PC-9 (cell line): ENCODE measurements at regions not wholly inside any gene's neighbourhood (a gene's known extent, or its start where the extent isn't known, plus 50 kb on each side); places are given as distances from the start of the nearest gene placed in this dataset.

Source experiments
- BruUV-seq: library from RNA; stranded (reverse); fragments of 400-500 nt; replicated peaks from 2 replicates; lab custom pipeline; 2021; lab: Mats Ljungman, UMichigan
- CTCF ChIA-PET: fragments of 300-600 bp; sonication (Branson Sonifier 250); formaldehyde crosslinking; loops from one replicate; lab custom pipeline; 2022; ENCODE audit warnings: antibody characterized with exemption; lab: Charles Lee
- POLR2A ChIA-PET: fragments of 300-600 bp; sonication (Branson Sonifier 250); formaldehyde crosslinking; loops from one replicate; lab custom pipeline; 2022; ENCODE audit warnings: antibody characterized with exemption; ENCODE audit not compliant: unreplicated experiment; lab: Charles Lee
- DNase-seq, 2 experiments: peaks; one replicate each; pipeline versions ENCODE4 v3.0.0 to v3.0.0-alpha.2; 2015 to 2022; ENCODE audit warnings: mixed read lengths in 1 of 2
- H2AFZ ChIP-seq: fragments of 200-600 bp; sonication (generic); 2 replicates; pipeline ENCODE4 v1.8.1; 2017; ENCODE audit warnings: antibody characterized with exemption
- H3F3A ChIP-seq: fragments of 200-600 bp; sonication (generic); 2 replicates; pipeline ENCODE4 v1.8.1; 2017; ENCODE audit warnings: antibody characterized with exemption, mild to moderate bottlenecking, low read depth; ENCODE audit not compliant: insufficient read depth
- H3K27ac ChIP-seq: fragments of 200-600 bp; sonication (generic); 2 replicates; pipeline ENCODE4 v1.6.1; 2016; ENCODE audit warnings: mixed run types
- H3K27me3 ChIP-seq: fragments of 200-600 bp; sonication (generic); 2 replicates; pipeline ENCODE4 v1.6.1; 2016; ENCODE audit warnings: low read depth, mixed run types; ENCODE audit not compliant: insufficient read depth
- H3K36me3 ChIP-seq: fragments of 200-600 bp; sonication (generic); 2 replicates; pipeline ENCODE4 v1.6.1; 2016; ENCODE audit warnings: low read depth, mixed run types
- H3K4me1 ChIP-seq: fragments of 200-600 bp; sonication (generic); replicated peaks from 2 replicates; pipeline ENCODE4 v1.6.1; 2016; ENCODE audit warnings: mixed run types; ENCODE audit not compliant: insufficient read depth
- H3K4me2 ChIP-seq: fragments of 200-600 bp; sonication (generic); 2 replicates; pipeline ENCODE4 v1.6.1; 2017; ENCODE audit warnings: mixed run types
- H3K4me3 ChIP-seq: fragments of 200-600 bp; sonication (generic); 2 replicates; pipeline ENCODE4 v1.6.1; 2016; ENCODE audit warnings: mixed run types
- H3K79me2 ChIP-seq: fragments of 200-600 bp; sonication (generic); 2 replicates; pipeline ENCODE4 v1.6.1; 2017; ENCODE audit warnings: low read depth, mixed run types
- H3K9me2 ChIP-seq: fragments of 200-600 bp; sonication (generic); 2 replicates; pipeline ENCODE4 v1.8.1; 2017; ENCODE audit warnings: mild to moderate bottlenecking; ENCODE audit not compliant: insufficient read depth
- H3K9me3 ChIP-seq: fragments of 200-600 bp; sonication (generic); 2 replicates; pipeline ENCODE4 v1.8.1; 2016; ENCODE audit warnings: low read depth; ENCODE audit not compliant: insufficient read depth
- H4K20me1 ChIP-seq: fragments of 200-600 bp; sonication (generic); 2 replicates; pipeline ENCODE4 v1.8.1; 2017; ENCODE audit not compliant: insufficient read depth
- EZH2 ChIP-seq: fragments of 200-600 bp; sonication (generic); IDR thresholded peaks from 2 replicates; pipeline ENCODE4 v1.8.0; 2017; ENCODE audit warnings: antibody characterized with exemption, low read depth
- intact Hi-C: fragments of 100-400 bp; cut with micrococcal nuclease; formaldehyde crosslinking; loops from one replicate; pipeline ENCODE4 v1.10.0; 2022; ENCODE audit not compliant: unreplicated experiment
- TF ChIP-seq, protein P1 (sequence below): fragments of 200-600 bp; sonication (generic); conservative IDR thresholded peaks from 2 replicates; pipeline ENCODE4 v1.6.1; 2017; ENCODE audit warnings: mixed run types, antibody characterized with exemption, mild to moderate bottlenecking, moderate library complexity

DNA sequence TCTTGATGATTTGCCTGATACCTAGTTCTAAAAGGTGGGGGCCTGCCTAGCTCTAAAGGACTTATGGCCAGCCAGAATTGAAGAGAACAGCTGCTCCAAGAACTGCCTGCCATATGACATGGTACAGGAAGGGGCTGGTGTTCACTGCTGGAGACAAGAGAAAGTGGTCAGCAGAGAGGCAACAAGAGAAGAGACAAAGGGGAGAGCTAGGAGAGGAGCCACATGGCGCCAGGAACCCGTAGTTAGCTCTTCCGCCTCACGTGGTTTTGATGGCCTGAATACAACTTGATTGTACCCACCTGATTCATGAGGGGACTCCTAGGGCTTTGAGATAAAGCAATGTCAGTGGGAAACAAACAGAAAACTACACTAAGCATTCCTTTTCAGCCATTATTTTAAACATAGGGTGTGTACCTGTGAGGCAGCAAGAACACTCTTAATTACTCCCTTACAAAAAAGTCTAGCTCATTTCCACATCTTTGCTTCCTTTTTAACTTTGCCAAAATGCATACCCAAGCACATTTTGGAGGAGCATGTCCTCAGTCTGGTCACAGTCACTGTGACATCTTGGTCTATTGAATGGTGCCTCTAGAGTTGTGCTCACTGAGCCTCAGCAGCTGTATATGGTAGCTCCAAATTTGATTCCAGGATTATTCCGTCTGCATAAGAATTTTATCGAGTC is 71.6 kb downstream of the CCDC71L start:
- Histone ChIP-seq H3K9me2 (no peaks in the 10 kb centered on the region), H3K4me1 (peaks cover 7% of the 10 kb centered on the region; the same call in 1 of the 2 replicates), H3K4me2 (no peak overlapping the region), H3K36me3 (no peaks in the 10 kb centered on the region), H3K9me3 (no peaks in the 10 kb centered on the region), H3K27me3 (no peaks in the 10 kb centered on the region), H4K20me1 (no peaks in the 10 kb centered on the region), H3K79me2 (no peaks in the 10 kb centered on the region), H3K27ac (no peak overlapping the region), H2AFZ (no peak overlapping the region; the same call in 1 of the 2 replicates), H3K4me3 (no peak overlapping the region), H3F3A (no peaks in the 10 kb centered on the region)
- CTCF ChIA-PET: interaction anchor here (0.7 kb wide), 1 partner anchor 451 kb away, joined by 3 read pairs; no protein-coding TSS in a partner anchor
- DNase-seq: no peak
- intact Hi-C loops: no loop called here
- BruUV-seq: no TSS peak
- TF ChIP-seq, protein P1, sequence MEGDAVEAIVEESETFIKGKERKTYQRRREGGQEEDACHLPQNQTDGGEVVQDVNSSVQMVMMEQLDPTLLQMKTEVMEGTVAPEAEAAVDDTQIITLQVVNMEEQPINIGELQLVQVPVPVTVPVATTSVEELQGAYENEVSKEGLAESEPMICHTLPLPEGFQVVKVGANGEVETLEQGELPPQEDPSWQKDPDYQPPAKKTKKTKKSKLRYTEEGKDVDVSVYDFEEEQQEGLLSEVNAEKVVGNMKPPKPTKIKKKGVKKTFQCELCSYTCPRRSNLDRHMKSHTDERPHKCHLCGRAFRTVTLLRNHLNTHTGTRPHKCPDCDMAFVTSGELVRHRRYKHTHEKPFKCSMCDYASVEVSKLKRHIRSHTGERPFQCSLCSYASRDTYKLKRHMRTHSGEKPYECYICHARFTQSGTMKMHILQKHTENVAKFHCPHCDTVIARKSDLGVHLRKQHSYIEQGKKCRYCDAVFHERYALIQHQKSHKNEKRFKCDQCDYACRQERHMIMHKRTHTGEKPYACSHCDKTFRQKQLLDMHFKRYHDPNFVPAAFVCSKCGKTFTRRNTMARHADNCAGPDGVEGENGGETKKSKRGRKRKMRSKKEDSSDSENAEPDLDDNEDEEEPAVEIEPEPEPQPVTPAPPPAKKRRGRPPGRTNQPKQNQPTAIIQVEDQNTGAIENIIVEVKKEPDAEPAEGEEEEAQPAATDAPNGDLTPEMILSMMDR: no peak
- no peak for TF ChIP-seq EZH2
- POLR2A ChIA-PET: interaction anchor here (0.7 kb wide), 1 partner anchor 1827 kb away, joined by 5 read pairs; no protein-coding TSS in a partner anchor

DNA sequence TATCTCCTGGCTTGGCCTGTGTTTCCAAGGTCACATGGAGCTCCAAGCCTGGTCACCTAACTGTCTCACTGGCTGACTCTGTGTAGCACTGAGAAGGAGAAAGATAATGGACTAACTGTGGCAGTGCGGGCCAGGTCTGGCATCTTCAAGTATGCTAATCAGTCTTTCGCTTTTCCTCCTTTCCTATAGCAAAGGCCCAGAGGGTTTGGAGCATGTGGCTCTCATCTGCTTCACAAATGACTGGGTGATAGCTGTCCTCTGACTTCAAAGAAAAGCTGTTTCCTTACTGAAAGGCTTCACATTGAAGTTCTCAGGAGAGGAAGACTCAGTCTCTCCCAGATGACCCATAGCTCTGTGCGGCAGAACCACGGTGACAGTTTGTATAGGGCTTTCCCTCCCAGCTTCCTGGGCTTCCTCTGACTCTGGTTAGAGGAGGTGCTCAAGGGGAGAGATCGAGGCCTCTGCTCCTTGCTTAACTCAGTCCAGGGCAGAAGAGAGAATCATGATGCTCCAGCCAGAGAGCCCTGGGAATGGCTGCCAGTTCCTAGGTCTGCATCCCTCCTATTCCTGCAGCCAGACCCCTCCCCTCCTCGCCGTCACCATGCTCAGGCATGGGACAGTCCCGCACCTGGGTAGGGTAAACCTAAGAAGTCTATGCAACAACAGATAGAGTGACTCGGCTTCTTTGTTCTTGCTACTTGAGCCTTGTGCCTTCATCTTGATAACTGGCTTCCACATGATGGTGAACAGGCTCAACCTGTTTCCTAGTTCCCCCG is 72.3 kb downstream of the CCDC71L start:
- Histone ChIP-seq H3K36me3 (no peaks in the 10 kb centered on the region), H3K79me2 (no peaks in the 10 kb centered on the region), H3K9me2 (no peaks in the 10 kb centered on the region), H3K4me3 (no peak overlapping the region), H3K4me1 (peaks cover 7% of the 10 kb centered on the region; the same call in 1 of the 2 replicates), H3K27me3 (no peaks in the 10 kb centered on the region), H3F3A (no peaks in the 10 kb centered on the region), H3K27ac (no peak overlapping the region), H2AFZ (no peak overlapping the region; the same call in 1 of the 2 replicates), H3K4me2 (no peak overlapping the region), H4K20me1 (no peaks in the 10 kb centered on the region), H3K9me3 (no peaks in the 10 kb centered on the region)
- POLR2A ChIA-PET: interaction anchor here (0.7 kb wide), 1 partner anchor 1827 kb away, joined by 5 read pairs; no protein-coding TSS in a partner anchor
- CTCF ChIA-PET: no interaction called here
- peak; percentile 23 to 69 for DNase-seq
- no TSS peak for BruUV-seq
- intact Hi-C loops: no loop called here
- no peak for TF ChIP-seq EZH2
- TF ChIP-seq, protein P1: no peak

DNA sequence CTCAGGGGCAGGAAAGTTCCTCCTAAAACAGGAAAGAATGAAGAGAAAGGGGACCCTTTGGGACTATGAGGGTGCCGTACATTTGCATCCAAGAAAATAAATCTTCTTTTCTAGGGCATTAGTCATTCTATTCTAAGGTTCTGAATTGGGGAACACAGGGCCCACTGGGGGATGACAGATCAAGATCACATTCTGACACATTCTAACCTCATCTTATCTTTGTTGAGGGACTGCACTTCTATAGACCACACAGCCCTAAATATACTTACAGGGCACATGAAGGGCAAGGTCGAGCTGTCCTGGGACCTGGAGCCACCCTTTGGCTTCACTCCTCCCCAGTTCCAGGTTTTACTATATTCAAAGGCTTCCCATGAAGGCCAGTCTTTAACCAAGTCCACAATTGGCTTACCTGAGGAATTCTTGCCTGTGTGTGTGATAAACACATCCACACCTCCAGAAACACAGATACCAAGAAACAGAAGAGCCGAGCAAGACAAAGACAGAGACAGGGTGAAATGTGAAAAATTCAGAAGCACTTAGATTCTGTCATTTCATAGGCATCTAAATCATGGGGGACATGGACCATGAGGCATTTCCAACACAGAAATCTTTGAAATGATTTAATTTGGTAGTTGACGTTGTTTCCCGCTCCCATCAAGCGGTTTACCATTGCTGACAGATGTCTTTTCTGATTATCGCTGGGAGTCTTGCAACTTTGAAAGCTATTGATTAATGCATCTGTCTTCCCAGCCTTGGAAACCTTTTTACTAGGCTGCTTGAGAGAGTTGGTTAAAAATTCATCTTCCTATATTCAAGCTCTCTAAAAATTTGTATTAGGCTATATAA is 75.8 kb downstream of the CCDC71L start:
- Histone ChIP-seq H3K9me3 (no peaks in the 10 kb centered on the region; the same call in 1 of the 2 replicates), H3K4me3 (no peak overlapping the region), H2AFZ (no peak overlapping the region), H3K79me2 (no peaks in the 10 kb centered on the region), H4K20me1 (no peaks in the 10 kb centered on the region), H3K27me3 (no peaks in the 10 kb centered on the region), H3F3A (no peaks in the 10 kb centered on the region), H3K36me3 (no peaks in the 10 kb centered on the region), H3K27ac (no peak overlapping the region), H3K4me2 (no peak overlapping the region), H3K9me2 (no peaks in the 10 kb centered on the region), H3K4me1 (peaks cover 7% of the 10 kb centered on the region; the same call in 1 of the 2 replicates)
- intact Hi-C loops: no loop called here
- TF ChIP-seq, protein P1: no peak
- TF ChIP-seq EZH2: no peak
- no peak for DNase-seq
- POLR2A ChIA-PET: no interaction called here
- CTCF ChIA-PET: interaction anchor here (1.3 kb wide), 1 partner anchor 43 kb away, joined by 3 read pairs; no protein-coding TSS in a partner anchor
- BruUV-seq: no TSS peak
